Cardiac muscle cell (in vitro differentiated cells and primary cell): ENCODE measurements at regions not wholly inside any gene's neighbourhood (a gene's known extent, or its start where the extent isn't known, plus 50 kb on each side); places are given as distances from the start of the nearest gene placed in this dataset.

ENCODE experiments used
- DNase-seq, 2 donors: peaks; one replicate each; pipeline versions ENCODE4 v3.0.0 to v3.0.0-alpha.2; 2010 to 2017; ENCODE audit warnings: low read depth in 1 of 2, low spot score in 1 of 2
- H3K27ac ChIP-seq: fragments of 200-600 bp; sonication (generic); 2 replicates; pipeline ENCODE4 v1.5.1; 2016
- H3K27me3 ChIP-seq: fragments of 200-600 bp; sonication (generic); 2 replicates; pipeline ENCODE4 v1.6.0; 2016; ENCODE audit warnings: control low read depth
- H3K36me3 ChIP-seq: fragments of 200-600 bp; sonication (generic); 2 replicates; pipeline ENCODE4 v1.5.1; 2016; ENCODE audit warnings: control low read depth
- H3K4me1 ChIP-seq: fragments of 200-600 bp; sonication (generic); 2 replicates; pipeline ENCODE4 v1.8.1; 2017; ENCODE audit warnings: low read depth, mild to moderate bottlenecking, mixed run types
- H3K4me3 ChIP-seq: fragments of 200-600 bp; sonication (generic); 2 replicates; pipeline ENCODE4 v1.5.1; 2016; ENCODE audit warnings: mild to moderate bottlenecking
- H3K9me3 ChIP-seq: fragments of 200-600 bp; sonication (generic); 2 replicates; pipeline ENCODE4 v1.5.1; 2017; ENCODE audit warnings: low read depth, mild to moderate bottlenecking, control low read depth
- CTCF ChIP-seq: IDR thresholded peaks from 2 replicates; pipeline ENCODE4 v1.5.1; 2012; ENCODE audit warnings: low read depth, mild to moderate bottlenecking, low read length

GRCh38 chr7:85972504-85973141 lies 671.1 kb upstream of the GRM3 start:
- Histone ChIP-seq H3K27me3 (no peaks in the 10 kb centered on the region), H3K27ac (no peak overlapping the region), H3K4me1 (no peaks in the 10 kb centered on the region), H3K36me3 (no peaks in the 10 kb centered on the region), H3K9me3 (no peaks in the 10 kb centered on the region), H3K4me3 (no peak overlapping the region)
- no peak for DNase-seq
- no peak for TF ChIP-seq CTCF

- Histone ChIP-seq H3K4me1 (no peaks in the 10 kb centered on the region), H3K27ac (no peak overlapping the region), H3K36me3 (no peaks in the 10 kb centered on the region), H3K27me3 (no peaks in the 10 kb centered on the region), H3K9me3 (no peaks in the 10 kb centered on the region), H3K4me3 (no peak overlapping the region)
- no peak for DNase-seq
- no peak for TF ChIP-seq CTCF
Measured at GRCh38 chr7:85954961-85955360, 688.7 kb upstream of the GRM3 start.

- DNase-seq, result no peak
- H3K4me1 ChIP-seq, result no peaks in the 10 kb centered on the region
- TF ChIP-seq CTCF, result no peak
- H3K9me3 ChIP-seq, result no peaks in the 10 kb centered on the region
- no peak overlapping the region for H3K27ac ChIP-seq
- H3K4me3 ChIP-seq, result no peak overlapping the region
- no peaks in the 10 kb centered on the region for H3K27me3 ChIP-seq
- no peaks in the 10 kb centered on the region for H3K36me3 ChIP-seq
Measured at GRCh38 chr7:85950871-85951270, 692.8 kb upstream of the GRM3 start.

- Histone ChIP-seq H3K4me3 (no peak overlapping the region), H3K27me3 (no peaks in the 10 kb centered on the region), H3K9me3 (no peaks in the 10 kb centered on the region), H3K36me3 (no peaks in the 10 kb centered on the region), H3K4me1 (no peaks in the 10 kb centered on the region), H3K27ac (no peak overlapping the region)
- DNase-seq, result no peak
- no peak for TF ChIP-seq CTCF
Measured at GRCh38 chr7:85950418-85950817, 693.3 kb upstream of the GRM3 start.

GRCh38 chr7:85947767-85948166 lies 695.9 kb upstream of the GRM3 start:
- H3K27ac ChIP-seq, result no peak overlapping the region
- no peaks in the 10 kb centered on the region for H3K36me3 ChIP-seq
- H3K4me1 ChIP-seq, result no peaks in the 10 kb centered on the region
- DNase-seq, result no peak
- H3K27me3 ChIP-seq, result no peaks in the 10 kb centered on the region
- TF ChIP-seq CTCF, result no peak
- H3K9me3 ChIP-seq, result no peaks in the 10 kb centered on the region
- no peak overlapping the region for H3K4me3 ChIP-seq
